SK-N-SH treated with all-trans-retinoic acid at 6 μM for 48 hours (cell line): ENCODE measurements at regions not wholly inside any gene's neighbourhood (a gene's known extent, or its start where the extent isn't known, plus 50 kb on each side); places are given as distances from the start of the nearest gene placed in this dataset.

Source experiments
- ATAC-seq: fragments of 200-7000 bp; cut with Tn5 transposase; 3 replicates; pipeline ENCODE4 v1.9.1; 2020; ENCODE audit warnings: mild to moderate bottlenecking, moderate library complexity
- ARNTL ChIP-seq: fragments of 450-650 bp; formaldehyde crosslinking; IDR thresholded peaks from 2 replicates; pipeline ENCODE4 v1.5.0; 2020; ENCODE audit warnings: low read depth, mild to moderate bottlenecking, moderate library complexity, borderline replicate concordance
- BACH2 ChIP-seq: fragments of 250-450 bp; sonication (Bioruptor Pico); IDR thresholded peaks from 2 replicates; pipeline ENCODE4 v1.9.0; 2021; ENCODE audit warnings: mild to moderate bottlenecking, borderline replicate concordance
- CSDC2 ChIP-seq: fragments of 250-450 bp; sonication (Bioruptor Pico); IDR thresholded peaks from 2 replicates; pipeline ENCODE4 v1.5.0; 2020; ENCODE audit warnings: mild to moderate bottlenecking, moderate library complexity
- ESRRG ChIP-seq: fragments of 250-450 bp; sonication (Bioruptor Pico); IDR thresholded peaks from 2 replicates; pipeline ENCODE4 v1.6.1; 2021; ENCODE audit warnings: mild to moderate bottlenecking
- GLIS3 ChIP-seq: fragments of 250-450 bp; sonication (Bioruptor Pico); IDR thresholded peaks from 2 replicates; pipeline ENCODE4 v1.5.0; 2020; ENCODE audit warnings: mild to moderate bottlenecking, moderate library complexity
- OSR1 ChIP-seq: fragments of 250-450 bp; sonication (Bioruptor Pico); IDR thresholded peaks from 2 replicates; pipeline ENCODE4 v1.8.0; 2022; ENCODE audit warnings: moderate library complexity, mild to moderate bottlenecking, inconsistent platforms
- PPARA ChIP-seq: fragments of 250-450 bp; sonication (Bioruptor Pico); IDR thresholded peaks from 2 replicates; pipeline ENCODE4 v1.5.0; 2020; ENCODE audit warnings: mild to moderate bottlenecking, borderline replicate concordance
- RARB ChIP-seq: fragments of 250-450 bp; sonication (Bioruptor Pico); IDR thresholded peaks from 2 replicates; pipeline ENCODE4 v1.8.0; 2021; ENCODE audit warnings: mild to moderate bottlenecking, moderate library complexity
- SNAI2 ChIP-seq: fragments of 250-450 bp; sonication (Bioruptor Pico); IDR thresholded peaks from 2 replicates; pipeline ENCODE4 v1.5.0; 2020; ENCODE audit warnings: mild to moderate bottlenecking, moderate library complexity
- TCF4 ChIP-seq: fragments of 250-450 bp; sonication (Bioruptor Pico); IDR thresholded peaks from 2 replicates; pipeline ENCODE4 v1.8.0; 2021; ENCODE audit warnings: mild to moderate bottlenecking, moderate library complexity, borderline replicate concordance
- TOX ChIP-seq: fragments of 250-450 bp; sonication (Bioruptor Pico); IDR thresholded peaks from 2 replicates; pipeline ENCODE4 v1.8.0; 2021; ENCODE audit warnings: mild to moderate bottlenecking, moderate library complexity, borderline replicate concordance
- ZC3H10 ChIP-seq: fragments of 250-450 bp; sonication (Bioruptor Pico); IDR thresholded peaks from 2 replicates; pipeline ENCODE4 v1.5.1; 2021; ENCODE audit warnings: mild to moderate bottlenecking, moderate library complexity
- ZFP3 ChIP-seq: fragments of 250-450 bp; sonication (Bioruptor Pico); IDR thresholded peaks from 2 replicates; pipeline ENCODE4 v1.5.0; 2020; ENCODE audit warnings: mild to moderate bottlenecking, moderate library complexity
- ZFP30 ChIP-seq: fragments of 450-650 bp; formaldehyde crosslinking; IDR thresholded peaks from 2 replicates; pipeline ENCODE4 v1.5.0; 2022; ENCODE audit warnings: mild to moderate bottlenecking, moderate library complexity
- ZNF565 ChIP-seq: fragments of 450-650 bp; formaldehyde crosslinking; conservative IDR thresholded peaks from 2 replicates; pipeline ENCODE4 v1.5.0; 2020; ENCODE audit warnings: low read depth, mild to moderate bottlenecking, moderate library complexity
- ZNF70 ChIP-seq: fragments of 450-650 bp; formaldehyde crosslinking; IDR thresholded peaks from 2 replicates; pipeline ENCODE4 v1.5.0; 2020; ENCODE audit warnings: mild to moderate bottlenecking, moderate library complexity
- ZNF8 ChIP-seq: fragments of 450-650 bp; formaldehyde crosslinking; IDR thresholded peaks from 2 replicates; pipeline ENCODE4 v1.5.0; 2020; ENCODE audit warnings: mild to moderate bottlenecking, moderate library complexity
- TF ChIP-seq, protein P1 (sequence below): fragments of 250-450 bp; sonication (Bioruptor Pico); IDR thresholded peaks from 2 replicates; pipeline ENCODE4 v1.5.0; 2020; ENCODE audit warnings: mild to moderate bottlenecking, moderate library complexity
- TF ChIP-seq, protein P2 (sequence below): fragments of 250-450 bp; sonication (Bioruptor Pico); IDR thresholded peaks from 2 replicates; pipeline ENCODE4 v1.8.0; 2021; ENCODE audit warnings: low read depth, mild to moderate bottlenecking, moderate library complexity, borderline replicate concordance
- TF ChIP-seq, protein P3 (sequence below): fragments of 250-450 bp; sonication (Bioruptor Pico); IDR thresholded peaks from 2 replicates; pipeline ENCODE4 v1.5.1; 2020; ENCODE audit warnings: low read depth, mild to moderate bottlenecking, moderate library complexity
- TF ChIP-seq, protein P4 (sequence below): fragments of 250-450 bp; sonication (Bioruptor Pico); IDR thresholded peaks from 2 replicates; pipeline ENCODE4 v1.5.1; 2021; ENCODE audit warnings: mild to moderate bottlenecking, moderate library complexity

DNA sequence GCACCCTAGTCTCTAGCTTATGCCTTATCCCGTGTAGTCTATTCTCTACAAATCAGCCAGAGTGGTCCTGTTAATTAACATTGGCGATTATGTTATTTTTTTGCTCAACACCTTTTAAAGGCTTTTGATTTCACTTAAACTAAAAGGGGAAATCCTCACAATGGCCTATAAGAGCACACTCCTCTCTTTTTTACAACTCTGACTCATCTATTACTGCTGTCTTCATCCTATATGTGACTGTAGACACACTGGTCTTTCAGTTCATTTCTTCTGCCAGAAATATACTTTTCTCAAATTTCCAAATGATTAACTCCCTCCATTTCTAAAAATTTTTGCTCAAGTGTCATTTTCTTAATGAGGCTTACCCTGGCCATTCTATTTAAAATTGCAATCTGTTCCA, 143.4 kb downstream of the NSUN3 start:
- no peak for ATAC-seq
- TF ChIP-seq RARB (CRISPR knock-in tag) (no peak), OSR1 (CRISPR knock-in tag) (no peak), ZFP30 (CRISPR knock-in tag) (no peak), TOX (CRISPR knock-in tag) (no peak)

DNA sequence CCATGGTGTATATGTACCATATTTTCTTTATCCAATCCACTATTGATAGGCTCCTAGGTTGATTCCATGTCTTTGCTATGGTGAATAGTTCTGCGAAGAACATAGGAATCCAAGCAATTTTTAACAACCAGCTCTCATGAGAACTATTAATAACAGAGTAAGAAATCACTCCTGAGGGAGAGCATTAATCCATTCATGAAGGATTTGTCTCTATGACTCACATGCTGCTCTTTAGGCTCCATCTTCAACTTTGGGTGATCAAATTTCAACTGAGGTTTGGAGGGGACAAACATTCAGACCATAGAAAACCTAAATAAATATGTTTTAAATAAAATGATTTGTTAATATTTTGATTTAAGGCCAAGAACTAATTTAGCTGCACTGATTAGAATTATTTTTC, 147.4 kb downstream of the NSUN3 start:
- no peak for ATAC-seq
- TF ChIP-seq, protein P1, sequence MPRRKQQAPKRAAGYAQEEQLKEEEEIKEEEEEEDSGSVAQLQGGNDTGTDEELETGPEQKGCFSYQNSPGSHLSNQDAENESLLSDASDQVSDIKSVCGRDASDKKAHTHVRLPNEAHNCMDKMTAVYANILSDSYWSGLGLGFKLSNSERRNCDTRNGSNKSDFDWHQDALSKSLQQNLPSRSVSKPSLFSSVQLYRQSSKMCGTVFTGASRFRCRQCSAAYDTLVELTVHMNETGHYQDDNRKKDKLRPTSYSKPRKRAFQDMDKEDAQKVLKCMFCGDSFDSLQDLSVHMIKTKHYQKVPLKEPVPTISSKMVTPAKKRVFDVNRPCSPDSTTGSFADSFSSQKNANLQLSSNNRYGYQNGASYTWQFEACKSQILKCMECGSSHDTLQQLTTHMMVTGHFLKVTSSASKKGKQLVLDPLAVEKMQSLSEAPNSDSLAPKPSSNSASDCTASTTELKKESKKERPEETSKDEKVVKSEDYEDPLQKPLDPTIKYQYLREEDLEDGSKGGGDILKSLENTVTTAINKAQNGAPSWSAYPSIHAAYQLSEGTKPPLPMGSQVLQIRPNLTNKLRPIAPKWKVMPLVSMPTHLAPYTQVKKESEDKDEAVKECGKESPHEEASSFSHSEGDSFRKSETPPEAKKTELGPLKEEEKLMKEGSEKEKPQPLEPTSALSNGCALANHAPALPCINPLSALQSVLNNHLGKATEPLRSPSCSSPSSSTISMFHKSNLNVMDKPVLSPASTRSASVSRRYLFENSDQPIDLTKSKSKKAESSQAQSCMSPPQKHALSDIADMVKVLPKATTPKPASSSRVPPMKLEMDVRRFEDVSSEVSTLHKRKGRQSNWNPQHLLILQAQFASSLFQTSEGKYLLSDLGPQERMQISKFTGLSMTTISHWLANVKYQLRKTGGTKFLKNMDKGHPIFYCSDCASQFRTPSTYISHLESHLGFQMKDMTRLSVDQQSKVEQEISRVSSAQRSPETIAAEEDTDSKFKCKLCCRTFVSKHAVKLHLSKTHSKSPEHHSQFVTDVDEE (CRISPR knock-in tag): no peak
- TF ChIP-seq ZC3H10: no peak
- TF ChIP-seq PPARA (CRISPR knock-in tag): no peak
- no peak for TF ChIP-seq OSR1 (CRISPR knock-in tag)
- TF ChIP-seq, protein P2, sequence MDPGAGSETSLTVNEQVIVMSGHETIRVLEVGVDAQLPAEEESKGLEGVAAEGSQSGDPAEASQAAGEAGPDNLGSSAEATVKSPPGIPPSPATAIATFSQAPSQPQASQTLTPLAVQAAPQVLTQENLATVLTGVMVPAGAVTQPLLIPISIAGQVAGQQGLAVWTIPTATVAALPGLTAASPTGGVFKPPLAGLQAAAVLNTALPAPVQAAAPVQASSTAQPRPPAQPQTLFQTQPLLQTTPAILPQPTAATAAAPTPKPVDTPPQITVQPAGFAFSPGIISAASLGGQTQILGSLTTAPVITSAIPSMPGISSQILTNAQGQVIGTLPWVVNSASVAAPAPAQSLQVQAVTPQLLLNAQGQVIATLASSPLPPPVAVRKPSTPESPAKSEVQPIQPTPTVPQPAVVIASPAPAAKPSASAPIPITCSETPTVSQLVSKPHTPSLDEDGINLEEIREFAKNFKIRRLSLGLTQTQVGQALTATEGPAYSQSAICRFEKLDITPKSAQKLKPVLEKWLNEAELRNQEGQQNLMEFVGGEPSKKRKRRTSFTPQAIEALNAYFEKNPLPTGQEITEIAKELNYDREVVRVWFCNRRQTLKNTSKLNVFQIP (CRISPR knock-in tag): no peak
- no peak for TF ChIP-seq GLIS3
- no peak for TF ChIP-seq ZFP3 (CRISPR knock-in tag)
- TF ChIP-seq ZNF8 (CRISPR knock-in tag): no peak
- no peak for TF ChIP-seq ARNTL (CRISPR knock-in tag)
- TF ChIP-seq CSDC2 (CRISPR knock-in tag): no peak
- TF ChIP-seq, all 23 proteins: peak for 0

DNA sequence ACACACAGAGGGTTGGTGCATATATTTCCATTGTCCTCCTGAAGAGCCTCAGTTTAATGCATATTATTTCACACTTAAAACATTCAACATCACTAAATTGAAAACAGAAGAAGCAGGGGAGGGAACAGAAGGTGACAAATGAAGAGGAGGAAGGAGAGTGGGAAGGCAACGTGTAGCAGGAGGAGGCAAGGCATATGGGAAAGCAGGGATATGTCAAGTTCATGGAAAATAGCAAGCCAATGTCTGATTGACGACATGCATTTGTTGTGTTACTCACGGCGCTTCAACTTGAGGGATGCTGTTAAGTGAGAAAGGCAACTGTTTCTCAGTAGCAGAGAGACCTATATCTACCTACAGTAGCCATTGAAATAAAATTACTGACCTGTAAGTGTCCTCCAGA, 154.5 kb downstream of the NSUN3 start:
- TF ChIP-seq BACH2: no peak
- no peak for ATAC-seq

DNA sequence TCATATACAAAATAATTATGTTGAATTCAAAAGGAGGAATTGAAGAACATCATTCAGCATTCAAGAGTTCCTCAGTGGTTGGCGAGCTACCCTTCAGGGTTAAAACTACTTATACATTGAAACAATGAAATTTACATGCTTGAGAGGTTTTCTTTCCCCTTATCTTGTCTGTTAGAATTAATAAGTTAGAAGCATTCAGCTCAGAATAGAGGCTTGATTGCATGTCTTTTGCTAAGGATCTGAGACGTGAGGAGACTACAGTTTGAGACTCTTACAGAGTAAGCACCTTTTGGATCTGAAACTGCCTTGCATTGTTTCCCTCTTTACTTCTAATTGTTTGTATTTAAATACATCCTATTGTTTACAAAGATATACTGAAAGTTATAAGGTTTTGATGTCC, 157.6 kb downstream of the NSUN3 start:
- no peak for ATAC-seq
- no peak for TF ChIP-seq PPARA (CRISPR knock-in tag)
- TF ChIP-seq RARB (CRISPR knock-in tag): no peak
- TF ChIP-seq, protein P3, sequence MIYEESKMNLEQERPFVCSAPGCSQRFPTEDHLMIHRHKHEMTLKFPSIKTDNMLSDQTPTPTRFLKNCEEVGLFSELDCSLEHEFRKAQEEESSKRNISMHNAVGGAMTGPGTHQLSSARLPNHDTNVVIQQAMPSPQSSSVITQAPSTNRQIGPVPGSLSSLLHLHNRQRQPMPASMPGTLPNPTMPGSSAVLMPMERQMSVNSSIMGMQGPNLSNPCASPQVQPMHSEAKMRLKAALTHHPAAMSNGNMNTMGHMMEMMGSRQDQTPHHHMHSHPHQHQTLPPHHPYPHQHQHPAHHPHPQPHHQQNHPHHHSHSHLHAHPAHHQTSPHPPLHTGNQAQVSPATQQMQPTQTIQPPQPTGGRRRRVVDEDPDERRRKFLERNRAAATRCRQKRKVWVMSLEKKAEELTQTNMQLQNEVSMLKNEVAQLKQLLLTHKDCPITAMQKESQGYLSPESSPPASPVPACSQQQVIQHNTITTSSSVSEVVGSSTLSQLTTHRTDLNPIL (CRISPR knock-in tag): no peak
- TF ChIP-seq SNAI2 (CRISPR knock-in tag): no peak
- TF ChIP-seq, protein P1 (CRISPR knock-in tag): no peak
- no peak for TF ChIP-seq ZC3H10
- TF ChIP-seq ZNF70 (CRISPR knock-in tag): no peak
- TF ChIP-seq ESRRG (CRISPR knock-in tag): no peak
- TF ChIP-seq CSDC2 (CRISPR knock-in tag): no peak
- no peak for TF ChIP-seq OSR1 (CRISPR knock-in tag)
- TF ChIP-seq ZNF565 (CRISPR knock-in tag): no peak
- no peak for TF ChIP-seq ARNTL (CRISPR knock-in tag)
- TF ChIP-seq TCF4: no peak
- TF ChIP-seq ZFP3 (CRISPR knock-in tag): no peak
- TF ChIP-seq TOX (CRISPR knock-in tag): no peak
- TF ChIP-seq, protein P4, sequence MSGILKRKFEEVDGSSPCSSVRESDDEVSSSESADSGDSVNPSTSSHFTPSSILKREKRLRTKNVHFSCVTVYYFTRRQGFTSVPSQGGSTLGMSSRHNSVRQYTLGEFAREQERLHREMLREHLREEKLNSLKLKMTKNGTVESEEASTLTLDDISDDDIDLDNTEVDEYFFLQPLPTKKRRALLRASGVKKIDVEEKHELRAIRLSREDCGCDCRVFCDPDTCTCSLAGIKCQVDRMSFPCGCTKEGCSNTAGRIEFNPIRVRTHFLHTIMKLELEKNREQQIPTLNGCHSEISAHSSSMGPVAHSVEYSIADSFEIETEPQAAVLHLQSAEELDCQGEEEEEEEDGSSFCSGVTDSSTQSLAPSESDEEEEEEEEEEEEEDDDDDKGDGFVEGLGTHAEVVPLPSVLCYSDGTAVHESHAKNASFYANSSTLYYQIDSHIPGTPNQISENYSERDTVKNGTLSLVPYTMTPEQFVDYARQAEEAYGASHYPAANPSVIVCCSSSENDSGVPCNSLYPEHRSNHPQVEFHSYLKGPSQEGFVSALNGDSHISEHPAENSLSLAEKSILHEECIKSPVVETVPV: no peak
- TF ChIP-seq, all 23 proteins: peak for 0
